ENCODE measurements at regions not wholly inside any gene's neighbourhood (a gene's known extent, or its start where the extent isn't known, plus 50 kb on each side); places are given as distances from the start of the nearest gene placed in this dataset.

DNA sequence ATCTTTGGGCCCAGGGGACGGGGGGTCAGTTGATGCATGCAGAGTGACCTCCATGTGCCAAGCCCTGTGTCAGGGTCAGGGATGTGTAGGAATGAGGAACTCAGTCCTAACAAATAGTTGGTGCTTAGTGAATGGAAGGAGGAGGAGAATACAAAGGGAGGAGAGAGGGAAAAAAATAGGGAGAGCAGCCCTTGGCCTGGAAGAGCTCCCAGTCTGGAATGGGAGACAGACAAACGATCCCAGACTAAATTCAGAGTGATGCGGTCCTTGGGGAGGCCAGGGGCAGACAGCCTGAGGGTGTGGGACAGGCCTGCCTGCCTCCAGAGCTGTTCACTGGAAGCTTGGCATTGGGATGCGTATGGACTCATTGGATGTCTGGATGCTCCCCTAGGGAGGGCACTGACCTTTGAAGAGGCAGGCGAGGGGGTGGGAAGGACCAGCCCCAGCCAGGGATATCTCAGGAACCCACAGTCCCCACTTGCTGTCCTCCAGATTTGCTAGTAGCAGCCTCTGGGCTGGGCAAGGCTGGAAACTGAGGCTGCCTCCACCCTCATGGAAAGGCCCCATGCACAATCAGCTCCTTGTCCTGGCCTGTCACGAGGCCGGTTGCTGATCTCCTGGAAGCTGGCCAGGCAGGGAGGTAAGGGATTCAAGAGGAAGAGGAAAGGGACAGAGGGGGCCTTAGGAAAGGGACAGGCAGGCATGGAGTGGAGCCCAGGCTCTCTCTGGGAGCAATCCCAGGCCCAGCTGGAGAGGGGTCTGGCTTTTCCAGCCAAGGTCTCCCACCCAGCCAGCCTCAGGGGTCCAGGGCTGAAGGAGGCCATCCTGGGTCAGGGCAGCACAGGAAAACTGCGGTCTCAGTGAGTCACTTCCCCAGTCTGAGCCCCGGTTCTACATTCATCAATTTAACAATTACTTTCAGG is 69.0 kb upstream of the GGTA1 start:
- H3K9me3 ChIP-seq = no peaks in the 10 kb centered on the region
- H3K36me3 ChIP-seq = no peaks in the 10 kb centered on the region
- no peaks in the 10 kb centered on the region for H3K27me3 ChIP-seq
- peaks cover 0 to 6% (median 5%) of the 10 kb centered on the region in 3 donors for H3K4me1 ChIP-seq
- ATAC-seq = peak in 3 of 4 donors; percentile 41 to 63 (median 55)
- TF ChIP-seq, protein P1, sequence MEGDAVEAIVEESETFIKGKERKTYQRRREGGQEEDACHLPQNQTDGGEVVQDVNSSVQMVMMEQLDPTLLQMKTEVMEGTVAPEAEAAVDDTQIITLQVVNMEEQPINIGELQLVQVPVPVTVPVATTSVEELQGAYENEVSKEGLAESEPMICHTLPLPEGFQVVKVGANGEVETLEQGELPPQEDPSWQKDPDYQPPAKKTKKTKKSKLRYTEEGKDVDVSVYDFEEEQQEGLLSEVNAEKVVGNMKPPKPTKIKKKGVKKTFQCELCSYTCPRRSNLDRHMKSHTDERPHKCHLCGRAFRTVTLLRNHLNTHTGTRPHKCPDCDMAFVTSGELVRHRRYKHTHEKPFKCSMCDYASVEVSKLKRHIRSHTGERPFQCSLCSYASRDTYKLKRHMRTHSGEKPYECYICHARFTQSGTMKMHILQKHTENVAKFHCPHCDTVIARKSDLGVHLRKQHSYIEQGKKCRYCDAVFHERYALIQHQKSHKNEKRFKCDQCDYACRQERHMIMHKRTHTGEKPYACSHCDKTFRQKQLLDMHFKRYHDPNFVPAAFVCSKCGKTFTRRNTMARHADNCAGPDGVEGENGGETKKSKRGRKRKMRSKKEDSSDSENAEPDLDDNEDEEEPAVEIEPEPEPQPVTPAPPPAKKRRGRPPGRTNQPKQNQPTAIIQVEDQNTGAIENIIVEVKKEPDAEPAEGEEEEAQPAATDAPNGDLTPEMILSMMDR (IDR thresholded peaks at IDR 0.05) = no peak
- intact Hi-C loops (cut with DNase I) = no loop called here
- H3K27ac ChIP-seq = peak overlapping the region in 1 of 4 donors; percentile 58
- FAIRE-seq = no peak
- WGBS, 2 donors = 51 to 56% methylated on average over 9 of the region's 9 CpGs
- DNase-seq = peak in 4 of 6 donors; percentile 16 to 52 (median 32)
- peak overlapping the region in 1 of 4 donors; percentile 2 for H3K4me3 ChIP-seq

DNA sequence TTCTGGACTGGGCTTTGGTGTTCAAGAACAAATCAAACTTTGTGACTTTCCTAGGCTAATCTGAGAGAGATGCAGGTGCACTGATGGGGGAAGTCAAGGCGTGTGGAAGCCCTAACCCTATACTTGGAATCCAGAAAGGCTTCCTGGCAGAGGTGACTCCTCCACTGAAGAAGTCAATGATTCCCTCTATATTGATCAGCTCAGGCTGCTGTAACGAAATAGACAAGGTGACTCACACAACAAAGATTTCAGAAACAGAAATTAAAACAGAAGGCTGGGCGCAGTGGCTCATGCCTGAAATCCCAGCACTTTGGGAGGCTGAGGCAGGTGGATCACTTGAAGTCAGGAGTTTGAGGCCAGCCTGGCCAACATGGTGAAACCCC is 69.6 kb upstream of the GGTA1 start:
- H3K4me3 ChIP-seq = no peak overlapping the region
- peak overlapping the region in 1 of 4 donors; percentile 58 for H3K27ac ChIP-seq
- intact Hi-C loops (cut with DNase I) = no loop called here
- FAIRE-seq (no peak), ATAC-seq (no peak), DNase-seq (no peak)
- peaks cover 0 to 6% (median 5%) of the 10 kb centered on the region in 3 donors for H3K4me1 ChIP-seq
- H3K36me3 ChIP-seq = no peaks in the 10 kb centered on the region
- TF ChIP-seq, protein P1 (IDR thresholded peaks at IDR 0.05) = no peak
- no peaks in the 10 kb centered on the region for H3K9me3 ChIP-seq
- no peaks in the 10 kb centered on the region for H3K27me3 ChIP-seq
- WGBS, 2 donors = 68 to 75% methylated on average over 3 of the region's 3 CpGs

DNA sequence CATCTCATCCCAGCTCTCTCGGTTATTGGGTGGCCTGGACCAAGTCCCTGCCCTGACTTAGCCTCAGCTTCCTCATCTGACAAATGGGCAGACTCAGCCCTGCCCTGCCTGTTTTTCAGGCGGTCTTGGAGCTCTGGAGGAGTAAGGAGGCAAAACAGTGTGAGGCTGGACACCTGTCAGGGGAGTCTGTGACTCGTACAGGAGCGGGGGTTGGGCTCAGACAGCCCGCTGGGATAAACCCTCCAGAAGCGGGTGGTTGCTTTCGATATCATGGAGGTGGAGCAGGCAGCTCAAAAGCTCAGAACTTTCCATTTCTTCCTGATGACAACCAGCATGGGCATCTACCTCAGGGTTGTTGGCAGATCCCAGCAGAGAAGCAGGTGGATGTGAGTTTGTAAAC is 72.9 kb upstream of the GGTA1 start:
- Histone ChIP-seq H3K36me3 (no peaks in the 10 kb centered on the region), H3K27ac (no peak overlapping the region), H3K4me3 (no peak overlapping the region), H3K4me1 (peaks cover 0 to 6% (median 5%) of the 10 kb centered on the region in 3 donors), H3K27me3 (no peaks in the 10 kb centered on the region), H3K9me3 (no peaks in the 10 kb centered on the region)
- no peak for ATAC-seq
- intact Hi-C loops (cut with DNase I) = no loop called here
- WGBS, 2 donors = 83 to 87% methylated on average over 7 of the region's 7 CpGs
- FAIRE-seq = no peak
- no peak for DNase-seq
- TF ChIP-seq, protein P1 (IDR thresholded peaks at IDR 0.05) = no peak

DNA sequence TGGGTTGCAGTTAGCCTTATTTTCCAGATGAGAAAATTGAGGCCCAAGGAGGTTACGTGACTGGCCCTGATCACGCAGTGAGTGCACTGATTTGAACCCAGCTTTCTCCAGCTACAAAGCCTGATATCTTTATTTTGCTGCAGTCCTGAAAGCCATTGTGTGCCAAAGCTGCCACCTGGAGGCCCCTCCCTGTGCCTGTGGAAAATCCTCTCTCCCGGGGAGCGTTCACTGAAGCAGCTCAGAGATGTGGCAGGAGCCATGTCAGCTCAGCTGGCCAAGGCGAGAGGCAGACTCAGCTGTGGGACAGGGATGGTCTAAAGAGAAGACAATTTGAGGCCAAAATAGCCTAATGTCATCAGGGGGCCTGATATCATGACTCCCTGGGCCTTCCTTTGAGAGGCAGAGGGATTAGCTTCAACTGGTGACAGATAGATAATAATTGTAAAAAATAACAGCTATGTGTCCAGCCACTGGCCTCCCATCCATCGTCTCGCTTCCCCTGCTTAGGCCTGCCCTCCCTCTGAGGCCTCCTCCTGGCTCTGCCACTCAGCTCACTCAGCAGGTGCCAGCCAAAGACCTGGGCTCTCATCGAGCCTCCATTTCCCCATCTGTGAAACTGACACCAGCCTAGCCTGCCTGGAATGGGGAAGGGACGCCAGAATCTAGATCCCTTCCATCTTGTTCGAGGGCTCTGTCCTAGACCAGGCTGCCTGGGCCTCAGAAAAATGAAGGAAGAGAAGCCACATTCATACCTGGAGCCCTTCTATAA is 74.3 kb upstream of the GGTA1 start:
- Histone ChIP-seq H3K27me3 (no peaks in the 10 kb centered on the region), H3K4me1 (no peaks in the 10 kb centered on the region), H3K36me3 (no peaks in the 10 kb centered on the region), H3K9me3 (no peaks in the 10 kb centered on the region), H3K27ac (no peak overlapping the region), H3K4me3 (no peak overlapping the region)
- intact Hi-C loops (cut with DNase I) = no loop called here
- TF ChIP-seq, protein P1 (IDR thresholded peaks at IDR 0.05) = no peak
- FAIRE-seq (no peak), ATAC-seq (peak in 1 of 4 donors; percentile 22), DNase-seq (no peak)
- 81 to 87% methylated on average over 10 of the region's 10 CpGs for WGBS, 2 donors
